ENCODE measurements at regions not wholly inside any gene's neighbourhood (a gene's known extent, or its start where the extent isn't known, plus 50 kb on each side); places are given as distances from the start of the nearest gene placed in this dataset.
A peak's percentile ranks its signal among the peaks of the same experiment; 100 is the strongest.

DNA sequence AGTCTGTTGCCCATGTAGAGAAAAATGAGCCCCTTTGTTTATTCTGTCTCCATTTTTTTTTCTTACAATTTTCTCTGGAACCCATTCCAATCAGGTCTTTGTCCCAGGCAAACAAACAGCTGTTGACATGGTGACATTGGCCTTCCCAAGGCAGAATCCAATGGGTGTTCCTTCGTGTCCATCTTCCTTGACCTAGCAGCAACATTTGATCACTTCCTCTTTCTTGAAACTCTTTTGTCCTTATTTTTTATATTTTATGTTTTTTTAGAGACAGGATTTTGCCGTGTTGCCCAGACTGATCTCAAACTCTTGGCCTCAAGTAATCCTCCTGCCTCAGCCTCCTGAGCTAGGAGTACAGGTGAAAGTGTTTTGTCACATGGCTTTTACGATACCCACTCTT, 65.4 kb upstream of the CACNA1E start:
- no peaks in the 10 kb centered on the region for H3K9me2 ChIP-seq (replicated peaks; ENCODE audit: low read depth, low read length)
- TF ChIP-seq EZH2phosphoT487 (IDR thresholded peaks at IDR 0.05; ENCODE audit: borderline replicate concordance), result no peak
- TF ChIP-seq, protein P1, sequence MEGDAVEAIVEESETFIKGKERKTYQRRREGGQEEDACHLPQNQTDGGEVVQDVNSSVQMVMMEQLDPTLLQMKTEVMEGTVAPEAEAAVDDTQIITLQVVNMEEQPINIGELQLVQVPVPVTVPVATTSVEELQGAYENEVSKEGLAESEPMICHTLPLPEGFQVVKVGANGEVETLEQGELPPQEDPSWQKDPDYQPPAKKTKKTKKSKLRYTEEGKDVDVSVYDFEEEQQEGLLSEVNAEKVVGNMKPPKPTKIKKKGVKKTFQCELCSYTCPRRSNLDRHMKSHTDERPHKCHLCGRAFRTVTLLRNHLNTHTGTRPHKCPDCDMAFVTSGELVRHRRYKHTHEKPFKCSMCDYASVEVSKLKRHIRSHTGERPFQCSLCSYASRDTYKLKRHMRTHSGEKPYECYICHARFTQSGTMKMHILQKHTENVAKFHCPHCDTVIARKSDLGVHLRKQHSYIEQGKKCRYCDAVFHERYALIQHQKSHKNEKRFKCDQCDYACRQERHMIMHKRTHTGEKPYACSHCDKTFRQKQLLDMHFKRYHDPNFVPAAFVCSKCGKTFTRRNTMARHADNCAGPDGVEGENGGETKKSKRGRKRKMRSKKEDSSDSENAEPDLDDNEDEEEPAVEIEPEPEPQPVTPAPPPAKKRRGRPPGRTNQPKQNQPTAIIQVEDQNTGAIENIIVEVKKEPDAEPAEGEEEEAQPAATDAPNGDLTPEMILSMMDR (conservative IDR thresholded peaks at IDR 0.05; ENCODE audit: low read length), result no peak
- no peak overlapping the region for H2AFZ ChIP-seq (ENCODE audit: low read length)
- no peaks in the 10 kb centered on the region for H3F3A ChIP-seq (ENCODE audit: low read depth)
- H3K4me1 ChIP-seq (ENCODE audit: insufficient read depth, low read length, poor library complexity, severe bottlenecking), result no peaks in the 10 kb centered on the region
- H3K4me2 ChIP-seq (ENCODE audit: low read depth, low read length, poor library complexity, severe bottlenecking), result no peak overlapping the region
- no peaks in the 10 kb centered on the region for H3K27me3 ChIP-seq (ENCODE audit: insufficient read depth, low read length, poor library complexity, severe bottlenecking)
- H3K36me3 ChIP-seq (ENCODE audit: insufficient read depth, low read length), result no peaks in the 10 kb centered on the region
- H3K9me3 ChIP-seq (ENCODE audit: insufficient read depth, low read depth, low read length), result no peaks in the 10 kb centered on the region
- H4K20me1 ChIP-seq (ENCODE audit: insufficient read depth, low read length, poor library complexity, severe bottlenecking), result no peaks in the 10 kb centered on the region
- no peak overlapping the region for H3K4me3 ChIP-seq (ENCODE audit: low read length, poor library complexity, severe bottlenecking)
- no peak overlapping the region for H3K9ac ChIP-seq (ENCODE audit: low read depth, low read length, poor library complexity, severe bottlenecking)
- no peaks in the 10 kb centered on the region for H3K79me2 ChIP-seq (ENCODE audit: insufficient read depth, low read length)

DNA sequence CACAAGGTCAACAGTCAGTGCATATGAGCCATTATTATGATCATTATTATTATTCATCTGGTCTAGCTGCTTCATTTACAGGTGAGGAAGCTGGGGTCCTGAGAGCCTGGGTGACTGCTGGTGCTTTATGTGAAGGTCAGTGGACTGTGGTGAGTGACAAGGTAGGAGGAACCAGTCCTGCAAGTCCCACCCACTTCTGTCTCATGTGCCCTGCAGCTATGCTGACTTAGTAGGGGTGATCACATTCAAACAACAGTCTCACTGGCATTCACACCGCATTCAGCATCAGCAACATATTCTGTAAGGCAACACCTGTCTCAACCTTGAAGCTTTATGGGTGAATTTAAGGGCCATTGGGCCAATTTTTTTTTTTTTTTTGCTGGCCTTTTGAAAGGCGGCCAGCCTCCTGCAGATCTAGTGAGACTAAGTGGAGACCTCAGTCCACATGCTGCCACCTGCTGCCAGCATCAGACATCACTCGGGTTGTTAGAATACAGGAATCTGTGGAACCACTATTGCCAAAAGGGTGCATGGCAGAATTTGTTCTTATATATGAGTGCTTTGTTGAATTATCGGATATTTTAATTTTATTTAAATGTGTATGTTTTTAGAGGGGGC, 59.9 kb upstream of the CACNA1E start:
- no peak overlapping the region; the same call in 1 of the 2 replicates for H2AFZ ChIP-seq (ENCODE audit: low read length)
- no peak overlapping the region for H3K4me3 ChIP-seq (ENCODE audit: low read length, poor library complexity, severe bottlenecking)
- H3K9me2 ChIP-seq (replicated peaks; ENCODE audit: low read depth, low read length), result no peaks in the 10 kb centered on the region
- H3K4me2 ChIP-seq (ENCODE audit: low read depth, low read length, poor library complexity, severe bottlenecking), result no peak overlapping the region
- no peak overlapping the region for H3K9ac ChIP-seq (ENCODE audit: low read depth, low read length, poor library complexity, severe bottlenecking)
- no peaks in the 10 kb centered on the region for H3K9me3 ChIP-seq (ENCODE audit: insufficient read depth, low read depth, low read length)
- no peaks in the 10 kb centered on the region for H3F3A ChIP-seq (ENCODE audit: low read depth)
- H4K20me1 ChIP-seq (ENCODE audit: insufficient read depth, low read length, poor library complexity, severe bottlenecking), result no peaks in the 10 kb centered on the region
- H3K36me3 ChIP-seq (ENCODE audit: insufficient read depth, low read length), result no peaks in the 10 kb centered on the region
- H3K79me2 ChIP-seq (ENCODE audit: insufficient read depth, low read length), result no peaks in the 10 kb centered on the region
- no peaks in the 10 kb centered on the region for H3K27me3 ChIP-seq (ENCODE audit: insufficient read depth, low read length, poor library complexity, severe bottlenecking)
- TF ChIP-seq, protein P1 (conservative IDR thresholded peaks at IDR 0.05; ENCODE audit: low read length), result peak; percentile 68
- TF ChIP-seq EZH2phosphoT487 (IDR thresholded peaks at IDR 0.05; ENCODE audit: borderline replicate concordance), result no peak
- peaks cover 5% of the 10 kb centered on the region for H3K4me1 ChIP-seq (ENCODE audit: insufficient read depth, low read length, poor library complexity, severe bottlenecking)

- Histone ChIP-seq H3F3A (ENCODE audit: low read depth) (no peaks in the 10 kb centered on the region), H3K9ac (ENCODE audit: low read depth, low read length, poor library complexity, severe bottlenecking) (peak overlapping the region; percentile 64), H3K4me2 (ENCODE audit: low read depth, low read length, poor library complexity, severe bottlenecking) (peak overlapping the region; percentile 67), H3K9me2 (replicated peaks; ENCODE audit: low read depth, low read length) (no peaks in the 10 kb centered on the region), H3K4me1 (ENCODE audit: insufficient read depth, low read length, poor library complexity, severe bottlenecking) (peaks cover 5% of the 10 kb centered on the region), H4K20me1 (ENCODE audit: insufficient read depth, low read length, poor library complexity, severe bottlenecking) (no peaks in the 10 kb centered on the region), H3K27me3 (ENCODE audit: insufficient read depth, low read length, poor library complexity, severe bottlenecking) (no peaks in the 10 kb centered on the region), H3K79me2 (ENCODE audit: insufficient read depth, low read length) (no peaks in the 10 kb centered on the region), H2AFZ (ENCODE audit: low read length) (peak overlapping the region; percentile 96), H3K9me3 (ENCODE audit: insufficient read depth, low read depth, low read length) (no peaks in the 10 kb centered on the region), H3K4me3 (ENCODE audit: low read length, poor library complexity, severe bottlenecking) (peak overlapping the region; percentile 47), H3K36me3 (ENCODE audit: insufficient read depth, low read length) (no peaks in the 10 kb centered on the region)
- TF ChIP-seq, protein P1 (conservative IDR thresholded peaks at IDR 0.05; ENCODE audit: low read length), result peak; percentile 100
- TF ChIP-seq EZH2phosphoT487 (IDR thresholded peaks at IDR 0.05; ENCODE audit: borderline replicate concordance), result no peak
Measured at GRCh38 chr1:181424786-181425403, 58.4 kb upstream of the CACNA1E start.

Data from Loucy (cell line).